CD4-positive, CD25-positive, alpha-beta regulatory T cell (primary cell): ENCODE measurements at regions not wholly inside any gene's neighbourhood (a gene's known extent, or its start where the extent isn't known, plus 50 kb on each side); places are given as distances from the start of the nearest gene placed in this dataset.
"Not testable (repeated sequence)": the region's sequence is repeated elsewhere in the genome, so short reads cannot be mapped to it uniquely, and the experiment has no call there.

Source experiments
- ATAC-seq, 2 donors: fragments of 150-1000 bp; cut with Tn5 transposase; one replicate each; pipeline ENCODE4 v1.10.0; 2021; ENCODE audit warnings: low read depth in 2 of 2, moderate number of reproducible peaks in 2 of 2, moderate library complexity in 1 of 2
- DNase-seq, 3 donors: peaks; one replicate each; pipeline versions ENCODE4 v3.0.0 to v3.0.0-alpha.2; 2012 to 2022; ENCODE audit warnings: mixed read lengths in 1 of 3
- H3K27ac ChIP-seq: one replicate; pipeline ENCODE4 v1.7.0; 2013; ENCODE audit warnings: mild to moderate bottlenecking, low read length; ENCODE audit not compliant: insufficient read depth, poor library complexity, severe bottlenecking
- H3K27me3 ChIP-seq: one replicate; pipeline ENCODE4 v1.7.0; 2013; ENCODE audit warnings: low read length; ENCODE audit not compliant: control insufficient read depth, insufficient read depth
- H3K36me3 ChIP-seq: one replicate; pipeline ENCODE4 v1.7.0; 2013; ENCODE audit warnings: mild to moderate bottlenecking, low read length, moderate library complexity; ENCODE audit not compliant: control insufficient read depth, insufficient read depth
- H3K4me1 ChIP-seq: 2 replicates; pipeline ENCODE4 v1.7.0; 2013; ENCODE audit warnings: mild to moderate bottlenecking, low read length; ENCODE audit not compliant: insufficient read depth, control insufficient read depth, poor library complexity, severe bottlenecking
- H3K4me3 ChIP-seq: one replicate; pipeline ENCODE4 v1.7.0; 2013; ENCODE audit warnings: low read depth, mild to moderate bottlenecking, low read length, moderate library complexity
- H3K9me3 ChIP-seq, 2 experiments: 1 replicate in 1 of 2; 2 replicates in 1 of 2; pipeline ENCODE4 v1.7.0; 2013; ENCODE audit warnings: low read length in 2 of 2, mild to moderate bottlenecking in 1 of 2, moderate library complexity in 1 of 2; ENCODE audit not compliant: control insufficient read depth in 2 of 2
- H3K27ac Mint-ChIP-seq, 3 donors: one replicate each; pipeline ENCODE4 v1.8.0; 2020 to 2022; ENCODE audit warnings: mild to moderate bottlenecking in 3 of 3, mixed read lengths in 3 of 3, moderate library complexity in 2 of 3
- H3K27me3 Mint-ChIP-seq: one replicate; pipeline ENCODE4 v1.8.0; 2022; ENCODE audit warnings: mild to moderate bottlenecking, mixed read lengths
- H3K36me3 Mint-ChIP-seq: one replicate; pipeline ENCODE4 v1.8.0; 2020; ENCODE audit warnings: mixed read lengths
- H3K4me1 Mint-ChIP-seq, 4 donors: one replicate each; pipeline ENCODE4 v1.8.0; 2020 to 2022; ENCODE audit warnings: mixed read lengths in 4 of 4, mild to moderate bottlenecking in 1 of 4
- H3K4me3 Mint-ChIP-seq, 4 donors: one replicate each; pipeline ENCODE4 v1.8.0; 2020 to 2022; ENCODE audit warnings: mild to moderate bottlenecking in 4 of 4, mixed read lengths in 4 of 4, moderate library complexity in 3 of 4
- H3K9me3 Mint-ChIP-seq, 7 donors: one replicate each; pipeline ENCODE4 v1.8.0; 2020 to 2022; ENCODE audit warnings: mixed read lengths in 7 of 7, mild to moderate bottlenecking in 3 of 7, moderate library complexity in 2 of 7

GRCh38 chr2:239869272-239870155 lies 155.6 kb downstream of the NDUFA10 start:
- H3K4me3 ChIP-seq = no peak overlapping the region
- H3K4me1 ChIP-seq = no peaks in the 10 kb centered on the region
- DNase-seq = no peak
- no peaks in the 10 kb centered on the region for H3K27me3 Mint-ChIP-seq
- no peak for ATAC-seq
- H3K36me3 ChIP-seq = no peaks in the 10 kb centered on the region
- H3K9me3 Mint-ChIP-seq = no peaks in the 10 kb centered on the region
- no peak overlapping the region for H3K4me3 Mint-ChIP-seq
- H3K27ac Mint-ChIP-seq = no peak overlapping the region
- H3K9me3 ChIP-seq = no peaks in the 10 kb centered on the region
- no peak overlapping the region for H3K27ac ChIP-seq
- H3K4me1 Mint-ChIP-seq = no peaks in the 10 kb centered on the region
- H3K36me3 Mint-ChIP-seq = no peaks in the 10 kb centered on the region
- H3K27me3 ChIP-seq = no peaks in the 10 kb centered on the region

GRCh38 chr2:239868556-239869181 lies 156.5 kb downstream of the NDUFA10 start:
- H3K36me3 ChIP-seq = no peaks in the 10 kb centered on the region
- Mint-ChIP-seq H3K27ac (no peak overlapping the region), H3K27me3 (no peaks in the 10 kb centered on the region), H3K4me1 (no peaks in the 10 kb centered on the region), H3K4me3 (no peak overlapping the region), H3K9me3 (no peaks in the 10 kb centered on the region), H3K36me3 (no peaks in the 10 kb centered on the region)
- no peak overlapping the region for H3K4me3 ChIP-seq
- ATAC-seq = no peak
- DNase-seq = no peak
- no peaks in the 10 kb centered on the region for H3K4me1 ChIP-seq
- H3K27ac ChIP-seq = no peak overlapping the region
- H3K27me3 ChIP-seq = no peaks in the 10 kb centered on the region
- no peaks in the 10 kb centered on the region for H3K9me3 ChIP-seq

- Histone ChIP-seq H3K36me3 (no peaks in the 10 kb centered on the region), H3K4me3 (no peak overlapping the region), H3K4me1 (no peaks in the 10 kb centered on the region), H3K27ac (no peak overlapping the region), H3K27me3 (no peaks in the 10 kb centered on the region), H3K9me3 (no peaks in the 10 kb centered on the region)
- no peak overlapping the region for H3K4me3 Mint-ChIP-seq
- ATAC-seq (no peak), DNase-seq (no peak)
- H3K9me3 Mint-ChIP-seq = peaks cover 0 to 1% (median 0%) of the 10 kb centered on the region in 7 donors
- H3K27me3 Mint-ChIP-seq = no peaks in the 10 kb centered on the region
- H3K27ac Mint-ChIP-seq = no peak overlapping the region
- H3K36me3 Mint-ChIP-seq = no peaks in the 10 kb centered on the region
- peaks cover 0 to 7% (median 1%) of the 10 kb centered on the region in 4 donors for H3K4me1 Mint-ChIP-seq
Observed at GRCh38 chr2:239866778-239867177, 158.4 kb downstream of the NDUFA10 start.

- Mint-ChIP-seq H3K36me3 (no peaks in the 10 kb centered on the region), H3K4me3 (no peak overlapping the region), H3K27me3 (no peaks in the 10 kb centered on the region), H3K4me1 (peaks cover 0 to 10% (median 2%) of the 10 kb centered on the region in 4 donors), H3K9me3 (peaks cover 0 to 1% (median 0%) of the 10 kb centered on the region in 7 donors), H3K27ac (no peak overlapping the region)
- ATAC-seq (no peak), DNase-seq (no peak)
- H3K27ac ChIP-seq = no peak overlapping the region
- no peaks in the 10 kb centered on the region for H3K36me3 ChIP-seq
- no peaks in the 10 kb centered on the region for H3K9me3 ChIP-seq
- H3K4me3 ChIP-seq = no peak overlapping the region
- H3K4me1 ChIP-seq = no peaks in the 10 kb centered on the region
- no peaks in the 10 kb centered on the region for H3K27me3 ChIP-seq
Observed at GRCh38 chr2:239866350-239866749, 158.8 kb downstream of the NDUFA10 start.

- H3K27me3 Mint-ChIP-seq, H3K36me3 Mint-ChIP-seq, H3K9me3 Mint-ChIP-seq, ATAC-seq, H3K27me3 ChIP-seq, H3K4me3 Mint-ChIP-seq, H3K4me1 ChIP-seq, H3K27ac ChIP-seq, DNase-seq, H3K4me3 ChIP-seq, H3K9me3 ChIP-seq, H3K27ac Mint-ChIP-seq, H3K36me3 ChIP-seq: not testable (repeated sequence)
- H3K4me1 Mint-ChIP-seq = peaks cover 0 to 10% (median 2%) of the 10 kb centered on the region in 4 donors
Observed at GRCh38 chr2:239865856-239866255, 159.3 kb downstream of the NDUFA10 start.

GRCh38 chr2:239865059-239865639 lies 160.0 kb downstream of the NDUFA10 start:
- H3K27me3 Mint-ChIP-seq = no peaks in the 10 kb centered on the region
- ATAC-seq = no peak
- no peaks in the 10 kb centered on the region for H3K36me3 Mint-ChIP-seq
- H3K4me1 Mint-ChIP-seq = peaks cover 0 to 12% (median 2%) of the 10 kb centered on the region in 4 donors
- no peaks in the 10 kb centered on the region for H3K9me3 ChIP-seq
- peaks cover 0 to 1% (median 0%) of the 10 kb centered on the region in 7 donors for H3K9me3 Mint-ChIP-seq
- no peaks in the 10 kb centered on the region for H3K36me3 ChIP-seq
- no peak for DNase-seq
- no peaks in the 10 kb centered on the region for H3K4me1 ChIP-seq
- no peak overlapping the region for H3K27ac Mint-ChIP-seq
- no peaks in the 10 kb centered on the region for H3K27me3 ChIP-seq
- no peak overlapping the region for H3K27ac ChIP-seq
- no peak overlapping the region for H3K4me3 Mint-ChIP-seq
- no peak overlapping the region for H3K4me3 ChIP-seq

GRCh38 chr2:239864247-239865058 lies 160.7 kb downstream of the NDUFA10 start:
- ATAC-seq (no peak), DNase-seq (no peak)
- Histone ChIP-seq H3K4me3 (no peak overlapping the region), H3K4me1 (no peaks in the 10 kb centered on the region), H3K9me3 (no peaks in the 10 kb centered on the region), H3K27ac (no peak overlapping the region), H3K27me3 (no peaks in the 10 kb centered on the region), H3K36me3 (no peaks in the 10 kb centered on the region)
- Mint-ChIP-seq H3K4me3 (no peak overlapping the region), H3K27me3 (no peaks in the 10 kb centered on the region), H3K27ac (no peak overlapping the region), H3K36me3 (no peaks in the 10 kb centered on the region), H3K4me1 (peaks cover 0 to 12% (median 2%) of the 10 kb centered on the region in 4 donors), H3K9me3 (peaks cover 0 to 1% (median 0%) of the 10 kb centered on the region in 7 donors)
